HG03558 (cell line): ENCODE measurements at regions not wholly inside any gene's neighbourhood (a gene's known extent, or its start where the extent isn't known, plus 50 kb on each side); places are given as distances from the start of the nearest gene placed in this dataset.

ENCODE experiments used
- ATAC-seq: cut with Tn5 transposase; IDR thresholded peaks from one replicate; pipeline ENCODE4 v1.9.1; 2021; ENCODE audit warnings: moderate number of reproducible peaks; ENCODE audit not compliant: unreplicated experiment; ENCODE audit errors: extremely low read depth

DNA sequence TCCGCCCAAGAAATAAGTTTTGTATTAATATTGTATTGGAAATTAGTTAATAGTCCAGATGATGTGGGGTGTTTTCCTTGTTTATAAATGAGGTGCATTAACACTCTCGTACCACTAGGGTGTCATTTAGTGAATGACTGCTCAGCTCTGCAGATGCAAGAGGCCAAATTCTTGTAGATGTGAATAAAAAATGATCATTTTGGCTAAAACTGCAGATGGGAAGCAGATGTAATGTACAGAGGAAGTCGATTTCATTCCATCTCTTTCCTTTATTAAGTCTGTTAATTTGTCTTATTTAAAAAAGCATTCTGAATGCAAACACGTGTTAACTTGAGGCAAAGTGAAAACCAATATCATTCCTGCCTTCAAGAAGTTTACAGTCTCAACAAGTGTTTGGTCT lies 108.1 kb downstream of the DHX15 start:
- no peak for ATAC-seq

GRCh38 chr4:24475756-24476155 lies 108.6 kb downstream of the DHX15 start:
- ATAC-seq, result no peak

GRCh38 chr4:24473309-24473721 lies 111.0 kb downstream of the DHX15 start:
- ATAC-seq, result no peak

- peak; percentile 38 for ATAC-seq
Measured at GRCh38 chr4:24472514-24473308, 111.6 kb downstream of the DHX15 start.

GRCh38 chr4:24472161-24472510 lies 112.2 kb downstream of the DHX15 start:
- no peak for ATAC-seq

DNA sequence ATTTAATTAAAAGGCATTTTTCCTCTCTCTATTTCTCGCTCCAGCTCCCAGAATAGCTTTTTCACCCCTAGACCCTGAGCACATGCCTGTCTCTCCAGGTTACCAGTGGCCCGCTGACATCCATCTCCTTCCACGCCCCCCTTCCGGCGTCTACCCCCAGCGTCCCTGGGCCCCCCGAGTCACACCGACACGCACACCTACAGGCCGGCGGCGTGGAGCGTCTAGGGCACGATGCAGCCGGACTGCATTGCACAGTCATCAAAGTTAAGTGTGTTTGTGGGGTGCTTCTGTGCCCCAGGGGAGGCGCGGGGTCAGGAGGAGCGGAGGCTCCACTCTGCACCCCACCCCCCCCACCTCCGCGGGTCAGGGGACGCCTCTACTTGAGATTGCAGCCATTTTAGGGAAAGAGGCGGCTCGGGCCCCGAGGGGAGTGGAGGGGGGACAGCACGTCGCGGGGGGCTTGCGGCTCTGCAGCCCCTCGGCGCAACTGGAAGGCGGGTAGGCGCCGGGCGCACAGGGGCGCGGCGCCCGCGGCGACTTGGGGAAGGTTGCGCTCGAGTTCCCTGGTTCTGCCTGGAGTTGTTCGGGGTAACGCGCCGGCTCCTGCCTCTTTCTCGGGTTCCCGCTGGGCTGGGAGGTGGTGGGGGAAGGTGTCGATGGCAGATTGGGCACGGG lies 112.7 kb downstream of the DHX15 start:
- no peak for ATAC-seq

DNA sequence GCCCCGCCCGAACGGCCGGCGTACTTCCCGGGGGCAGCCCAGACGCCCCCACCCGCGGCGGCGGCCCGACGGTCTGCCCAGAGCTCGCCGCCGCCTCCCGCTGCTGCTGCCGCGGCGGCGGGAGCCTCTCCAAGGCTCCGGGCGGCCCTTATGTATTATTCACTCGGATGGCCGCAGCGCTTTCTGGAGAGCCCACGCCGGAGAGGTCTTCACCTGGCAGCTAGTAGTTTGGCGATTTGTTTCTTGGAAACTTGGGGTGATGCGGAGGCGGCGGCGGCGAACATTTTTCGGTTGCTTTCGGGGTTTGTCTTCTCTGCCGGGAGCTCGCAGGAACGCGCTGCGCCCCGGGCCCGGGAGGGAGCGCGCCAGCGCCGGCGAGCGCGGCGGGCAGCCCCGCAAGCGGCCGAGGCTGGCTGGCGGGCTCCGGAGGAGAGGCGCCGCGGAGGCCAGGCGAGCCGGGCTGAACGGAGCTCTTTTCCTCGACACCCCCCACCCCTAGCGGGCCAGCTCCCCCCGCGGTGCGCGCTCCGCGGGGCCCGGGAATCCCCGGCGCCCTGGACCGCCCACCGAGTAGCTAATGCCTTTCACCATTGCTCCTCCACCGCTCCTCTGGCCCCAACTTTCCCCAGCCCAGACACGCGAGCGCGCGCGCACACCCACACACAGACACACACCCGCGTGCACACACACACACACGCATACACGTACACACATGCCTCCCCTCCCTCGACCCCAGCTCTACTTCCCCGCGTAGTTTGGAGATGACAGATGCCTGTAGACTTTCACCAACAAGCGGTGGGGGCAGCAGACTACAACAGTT lies 113.5 kb downstream of the DHX15 start:
- no peak for ATAC-seq

GRCh38 chr4:24468071-24468470 lies 116.3 kb downstream of the DHX15 start:
- no peak for ATAC-seq

DNA sequence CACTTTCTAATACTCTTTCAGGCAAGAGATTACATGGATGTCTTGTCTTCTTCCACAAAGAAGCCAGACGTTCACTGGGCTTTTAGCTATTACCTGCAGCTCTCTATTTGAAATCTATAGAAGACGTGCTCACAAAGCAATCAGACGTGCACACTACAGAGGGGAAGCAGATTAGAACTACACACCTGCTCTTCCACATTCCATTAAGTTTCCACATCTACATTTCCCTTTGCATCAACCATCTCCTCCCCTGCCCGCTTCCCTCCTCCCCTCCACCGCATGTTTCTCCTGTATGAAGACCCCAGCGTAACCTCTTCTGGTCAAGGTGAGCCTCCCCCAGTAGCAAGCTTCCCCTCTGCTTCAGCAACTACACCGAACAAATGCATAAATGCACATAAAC lies 119.8 kb downstream of the DHX15 start:
- no peak for ATAC-seq

GRCh38 chr4:24456431-24456830 lies 127.9 kb downstream of the DHX15 start:
- ATAC-seq, result no peak

DNA sequence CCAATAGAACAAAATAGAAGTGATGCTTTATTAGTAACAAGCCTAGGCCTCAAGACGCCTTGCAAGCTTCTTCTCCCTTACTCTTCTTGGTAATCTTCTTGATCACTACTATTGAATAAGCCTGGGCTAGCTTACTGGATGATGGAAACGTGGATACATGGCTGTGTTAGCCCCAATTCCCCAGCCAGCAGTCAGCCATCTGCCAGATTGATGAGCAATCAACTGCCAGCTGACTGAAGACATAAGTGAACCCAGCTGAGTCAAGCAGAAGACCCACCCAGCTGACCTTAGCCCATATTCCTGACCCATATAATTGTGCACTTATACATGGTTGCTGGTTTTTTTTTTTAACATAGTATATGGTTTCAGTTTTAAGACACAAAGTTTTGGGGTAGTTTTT lies 130.4 kb downstream of the DHX15 start:
- ATAC-seq, result no peak

- no peak for ATAC-seq
Measured at GRCh38 chr4:24451870-24452269, 132.5 kb downstream of the DHX15 start.

- no peak for ATAC-seq
Measured at GRCh38 chr4:24443200-24443599, 141.2 kb downstream of the DHX15 start.

DNA sequence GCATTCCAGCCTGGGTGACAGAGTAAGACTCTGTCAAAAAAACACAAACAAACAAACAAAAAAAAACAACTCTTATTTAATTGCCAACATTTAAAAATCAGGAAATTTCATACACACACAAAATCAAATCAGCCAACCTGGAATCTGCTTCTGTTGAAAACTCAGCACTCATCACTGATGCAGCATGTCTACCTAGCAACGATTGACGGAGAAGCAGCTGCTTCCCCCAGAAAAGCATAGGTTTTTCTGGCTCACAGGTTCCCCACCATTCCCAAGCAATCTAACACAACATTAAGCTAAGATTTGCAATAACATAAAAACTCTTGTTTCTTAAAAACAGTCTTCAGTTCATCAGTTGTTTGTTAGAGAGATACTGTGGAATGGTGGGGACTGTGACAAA lies 143.6 kb downstream of the DHX15 start:
- ATAC-seq, result no peak

DNA sequence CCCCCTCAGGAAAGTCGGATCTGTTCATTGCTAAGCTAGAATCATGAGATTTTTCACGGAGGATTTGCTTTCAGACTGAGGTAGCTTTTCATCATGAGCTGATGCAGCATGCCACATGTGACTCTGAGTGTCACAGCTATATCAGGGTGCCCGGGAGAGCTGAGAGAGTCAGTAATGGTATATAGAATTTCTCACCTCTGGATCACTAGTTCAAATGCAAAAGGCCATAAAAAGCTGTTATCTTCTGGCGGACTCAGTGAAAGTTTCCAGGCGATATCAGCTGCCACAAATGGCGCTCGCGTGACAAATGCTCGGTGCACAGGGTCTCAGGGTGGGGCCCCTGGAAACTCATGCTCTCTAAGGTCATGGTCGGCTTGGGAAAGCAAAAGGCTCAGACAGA lies 150.1 kb downstream of the DHX15 start:
- ATAC-seq, result no peak

DNA sequence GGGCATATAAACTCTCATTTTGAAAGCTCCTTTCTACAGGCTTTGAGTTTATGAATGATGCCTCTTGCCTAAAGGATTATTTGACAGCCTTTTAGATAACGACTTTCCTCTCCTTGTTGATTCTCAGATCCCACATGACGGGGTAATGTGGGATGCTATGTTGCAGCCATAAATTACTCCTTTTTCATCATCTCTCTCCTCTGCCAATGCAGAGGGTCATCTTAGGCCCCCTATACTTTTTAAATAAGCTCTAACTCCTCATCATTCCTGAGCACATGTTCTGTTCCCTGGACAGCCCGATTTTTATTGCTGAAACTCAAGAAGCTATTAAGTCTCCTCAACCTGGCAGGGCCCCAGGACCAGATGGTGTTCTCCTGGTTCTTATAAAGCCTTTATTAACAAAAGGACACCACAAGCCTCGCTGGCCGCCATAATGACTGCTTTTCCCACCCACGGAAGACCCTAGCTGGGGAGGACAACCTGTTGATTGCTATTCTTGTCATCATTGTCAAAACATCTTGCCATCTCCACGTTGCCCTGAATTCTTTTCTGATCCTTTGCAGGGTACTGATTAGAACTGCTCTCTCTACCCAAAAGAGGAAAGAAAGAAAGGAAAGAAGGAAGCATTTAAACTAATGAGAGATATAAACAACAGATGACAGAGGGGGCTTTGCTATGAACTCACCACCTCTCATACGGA lies 150.7 kb downstream of the DHX15 start:
- no peak for ATAC-seq

- no peak for ATAC-seq
Measured at GRCh38 chr4:24428850-24429249, 155.5 kb downstream of the DHX15 start.

DNA sequence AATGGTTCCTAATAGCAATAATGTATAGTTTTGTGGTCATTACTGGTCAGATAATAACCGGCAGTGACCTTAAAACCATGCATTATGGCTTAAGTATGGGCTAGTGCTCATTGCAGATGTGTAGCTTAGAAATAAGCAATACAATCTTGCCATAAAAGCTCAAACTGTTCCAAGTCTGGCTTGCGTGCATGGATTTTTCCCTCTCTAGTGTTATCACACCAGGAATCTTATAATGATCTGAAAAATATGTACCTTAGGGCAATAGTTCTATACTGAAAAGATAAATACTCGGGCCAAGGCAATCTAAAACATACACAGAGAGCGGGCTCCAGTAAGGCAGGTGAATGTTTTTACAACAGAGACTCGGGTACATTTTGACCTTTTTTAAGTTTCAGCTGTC lies 157.8 kb downstream of the DHX15 start:
- ATAC-seq, result no peak

GRCh38 chr4:24425863-24426262 lies 158.5 kb downstream of the DHX15 start:
- ATAC-seq, result no peak

GRCh38 chr4:24423670-24424069 lies 160.7 kb downstream of the DHX15 start:
- no peak for ATAC-seq

- ATAC-seq, result no peak
Measured at GRCh38 chr4:24422644-24423043, 161.7 kb downstream of the DHX15 start.
